IMR-90 (cell line): ENCODE measurements at regions not wholly inside any gene's neighbourhood (a gene's known extent, or its start where the extent isn't known, plus 50 kb on each side); places are given as distances from the start of the nearest gene placed in this dataset.

ENCODE experiments used
- ATAC-seq: fragments of 200-7000 bp; cut with Tn5 transposase; 2 replicates; pipeline ENCODE4 v1.9.1; 2020; ENCODE audit warnings: low read depth, mild to moderate bottlenecking, moderate library complexity
- BruUV-seq: library from RNA; stranded (reverse); fragments of 400-500 nt; replicated peaks from 2 replicates; lab custom pipeline; 2021; lab: Mats Ljungman, UMichigan
- CTCF ChIA-PET: fragments of 300-600 bp; formaldehyde crosslinking; extraction: SDS; loops from one replicate; lab custom pipeline; 2021; ENCODE audit warnings: antibody characterized with exemption; lab: Yijun Ruan, JAX
- POLR2A ChIA-PET: fragments of 300-600 bp; sonication (Branson Sonifier 250); formaldehyde crosslinking; loops from one replicate; lab custom pipeline; 2022; ENCODE audit warnings: antibody characterized with exemption; ENCODE audit not compliant: unreplicated experiment; lab: Charles Lee
- DNase-seq: peaks from one replicate; pipeline ENCODE4 v3.0.0; 2013
- H2AFZ ChIP-seq: replicated peaks from 2 replicates; pipeline ENCODE3; 2013; ENCODE audit warnings: low read length, mild to moderate bottlenecking; ENCODE audit not compliant: poor library complexity
- H2AK5ac ChIP-seq: 2 replicates; pipeline ENCODE4 v1.6.1; 2013; ENCODE audit warnings: low read depth, low read length, inconsistent platforms
- H2AK9ac ChIP-seq: replicated peaks from 2 replicates; pipeline ENCODE3; 2013; ENCODE audit warnings: mild to moderate bottlenecking, low read depth, low read length, moderate library complexity; ENCODE audit not compliant: poor library complexity
- H2BK120ac ChIP-seq: 2 replicates; pipeline ENCODE4 v1.6.1; 2013; ENCODE audit warnings: low read depth, low read length, inconsistent platforms
- H2BK15ac ChIP-seq: 3 replicates; pipeline ENCODE4 v1.6.1; 2013; ENCODE audit warnings: low read depth, low read length, inconsistent platforms
- H2BK20ac ChIP-seq: 2 replicates; pipeline ENCODE4 v1.6.1; 2013; ENCODE audit warnings: low read depth, mild to moderate bottlenecking, inconsistent platforms, low read length, moderate library complexity
- H2BK5ac ChIP-seq: 2 replicates; pipeline ENCODE4 v1.6.1; 2013; ENCODE audit warnings: mild to moderate bottlenecking, low read depth, low read length, inconsistent platforms; ENCODE audit not compliant: poor library complexity, severe bottlenecking
- H3K14ac ChIP-seq: replicated peaks from 2 replicates; pipeline ENCODE4 v1.6.1; 2013; ENCODE audit warnings: low read depth, low read length, inconsistent platforms
- H3K18ac ChIP-seq: 2 replicates; pipeline ENCODE4 v1.6.1; 2013; ENCODE audit warnings: low read depth, low read length, control low read depth
- H3K23ac ChIP-seq: 2 replicates; pipeline ENCODE4 v1.6.1; 2013; ENCODE audit warnings: low read depth, low read length, inconsistent platforms
- H3K27ac ChIP-seq: 2 replicates; pipeline ENCODE4 v1.5.1; 2013; ENCODE audit warnings: mild to moderate bottlenecking, control low read depth, low read length; ENCODE audit not compliant: insufficient read depth
- H3K27me3 ChIP-seq: 2 replicates; pipeline ENCODE4 v1.6.1; 2013; ENCODE audit warnings: low read length; ENCODE audit not compliant: control insufficient read depth, insufficient read depth
- H3K36me3 ChIP-seq: 2 replicates; pipeline ENCODE4 v1.6.1; 2013; ENCODE audit warnings: low read length, mixed read lengths; ENCODE audit not compliant: control insufficient read depth, insufficient read depth
- H3K4ac ChIP-seq: 2 replicates; pipeline ENCODE4 v1.6.1; 2013; ENCODE audit warnings: low read depth, low read length, inconsistent platforms
- H3K4me1 ChIP-seq: 2 replicates; pipeline ENCODE4 v1.6.1; 2013; ENCODE audit warnings: low read length, mixed read lengths; ENCODE audit not compliant: control insufficient read depth, insufficient read depth
- H3K4me2 ChIP-seq: 2 replicates; pipeline ENCODE4 v1.6.1; 2013; ENCODE audit warnings: low read depth, mild to moderate bottlenecking, control low read depth, low read length, moderate library complexity
- H3K4me3 ChIP-seq: 2 replicates; pipeline ENCODE4 v1.5.1; 2013; ENCODE audit warnings: low read depth, mild to moderate bottlenecking, control low read depth, low read length, moderate library complexity; ENCODE audit not compliant: insufficient read depth
- H3K56ac ChIP-seq: 2 replicates; pipeline ENCODE4 v1.6.1; 2013; ENCODE audit warnings: low read length, inconsistent platforms; ENCODE audit not compliant: insufficient read depth; ENCODE audit errors: extremely low read depth
- H3K79me1 ChIP-seq, 2 experiments: 2 replicates each; pipeline ENCODE4 v1.6.1; 2013; ENCODE audit warnings: low read length in 2 of 2, inconsistent platforms in 1 of 2, low read depth in 1 of 2
- H3K9ac ChIP-seq: 2 replicates; pipeline ENCODE4 v1.6.1; 2013; ENCODE audit warnings: low read depth, low read length, control low read depth
- H3K9me1 ChIP-seq: 2 replicates; pipeline ENCODE4 v1.6.1; 2013; ENCODE audit warnings: low read length, inconsistent platforms; ENCODE audit not compliant: insufficient read depth
- H3K9me3 ChIP-seq: 2 replicates; pipeline ENCODE4 v1.6.1; 2013; ENCODE audit warnings: low read length; ENCODE audit not compliant: control insufficient read depth, insufficient read depth
- H4K20me1 ChIP-seq: 2 replicates; pipeline ENCODE4 v1.6.1; 2013; ENCODE audit warnings: low read length, inconsistent platforms; ENCODE audit not compliant: insufficient read depth
- H4K5ac ChIP-seq: 2 replicates; pipeline ENCODE4 v1.6.1; 2013; ENCODE audit warnings: mild to moderate bottlenecking, low read depth, low read length, control low read depth
- H4K8ac ChIP-seq, 2 experiments: 2 replicates each; pipeline ENCODE4 v1.6.1; 2013; ENCODE audit warnings: low read depth in 2 of 2, low read length in 2 of 2, control low read depth in 1 of 2, inconsistent platforms in 1 of 2
- H4K91ac ChIP-seq: 2 replicates; pipeline ENCODE4 v1.6.1; 2013; ENCODE audit warnings: low read depth, low read length, inconsistent platforms; ENCODE audit not compliant: insufficient read depth
- CEBPB ChIP-seq: IDR thresholded peaks from 2 replicates; pipeline ENCODE4 v1.6.1; 2012; ENCODE audit warnings: low read depth, low read length, improper control_type of control experiment
- CTCF ChIP-seq: conservative IDR thresholded peaks from 2 replicates; pipeline ENCODE4 v1.5.1; 2012; ENCODE audit warnings: mild to moderate bottlenecking, low read depth, low read length, improper control_type of control experiment
- ELK1 ChIP-seq: fragments of 150-350 bp; IDR thresholded peaks from 2 replicates; pipeline ENCODE4 v1.6.1; 2016; ENCODE audit warnings: low read depth, mild to moderate bottlenecking, low read length, moderate library complexity, borderline replicate concordance
- MAFK ChIP-seq: IDR thresholded peaks from 2 replicates; pipeline ENCODE4 v1.6.1; 2012; ENCODE audit warnings: low read depth, low read length, improper control_type of control experiment
- MAZ ChIP-seq: IDR thresholded peaks from 2 replicates; pipeline ENCODE4 v1.6.1; 2012; ENCODE audit warnings: low read depth, mild to moderate bottlenecking, low read length, improper control_type of control experiment, moderate library complexity, borderline replicate concordance
- NFE2L2 ChIP-seq: fragments of 150-350 bp; IDR thresholded peaks from 2 replicates; pipeline ENCODE4 v1.6.1; 2016; ENCODE audit warnings: low read depth, mild to moderate bottlenecking, low read length
- RAD21 ChIP-seq: IDR thresholded peaks from 2 replicates; pipeline ENCODE4 v1.6.1; 2012; ENCODE audit warnings: low read length, improper control_type of control experiment
- RCOR1 ChIP-seq: IDR thresholded peaks from 2 replicates; pipeline ENCODE4 v1.6.1; 2012; ENCODE audit warnings: mild to moderate bottlenecking, low read length, improper control_type of control experiment; ENCODE audit not compliant: insufficient replicate concordance
- WGBS, 2 experiments: methylation state at CpG; one replicate each; pipeline versions ENCODE4 v1.1.5 to v1.1.7; 2013; ENCODE audit warnings: missing lambda C conversion rate in 2 of 2; ENCODE audit not compliant: insufficient read length in 1 of 2; ENCODE audit errors: extremely low coverage in 2 of 2; 5-methylcytosine and 5-hydroxymethylcytosine counted together
- dilution Hi-C: fragments of 300-500 bp; cut with HindIII; formaldehyde crosslinking; loops from one replicate; pipeline ENCODE4 v1.14.3; 2018; ENCODE audit warnings: low sequenced_read_pairs; ENCODE audit not compliant: unreplicated experiment
- in situ Hi-C: fragments of 300-500 bp; cut with MboI; formaldehyde crosslinking; loops from 3 replicates; pipeline ENCODE4 v1.14.3; 2019; ENCODE audit warnings: low sequenced_read_pairs, inconsistent platforms, mixed read lengths
- intact Hi-C: fragments of 100-400 bp; cut with micrococcal nuclease; formaldehyde crosslinking; loops from 2 replicates; pipeline ENCODE4 v1.10.0; 2022
- TF ChIP-seq, protein P1 (sequence below): fragments of 150-350 bp; IDR thresholded peaks from 2 replicates; pipeline ENCODE4 v1.6.1; 2017; ENCODE audit warnings: mild to moderate bottlenecking, antibody characterized with exemption, low read length, low read depth

- no peak overlapping the region for H2BK20ac ChIP-seq
- intact Hi-C loops (no loop called here), in situ Hi-C loops (no loop called here), dilution Hi-C loops (no loop called here)
- no peak overlapping the region for H2AK5ac ChIP-seq
- H3K27me3 ChIP-seq, result no peaks in the 10 kb centered on the region
- H3K14ac ChIP-seq, result no peak overlapping the region
- DNase-seq (no peak), ATAC-seq (no peak)
- no peak overlapping the region for H2BK15ac ChIP-seq
- peaks cover 7% of the 10 kb centered on the region for H3K9me3 ChIP-seq
- H2BK120ac ChIP-seq, result no peak overlapping the region
- H3K79me1 ChIP-seq, result no peaks in the 10 kb centered on the region
- no peaks in the 10 kb centered on the region for H4K20me1 ChIP-seq
- H3K9me1 ChIP-seq, result no peaks in the 10 kb centered on the region; the same call in 1 of the 2 replicates
- POLR2A ChIA-PET, result no interaction called here
- H3K4ac ChIP-seq, result no peak overlapping the region
- H4K8ac ChIP-seq, result no peak overlapping the region
- H3K27ac ChIP-seq, result no peak overlapping the region
- no peak overlapping the region for H3K4me2 ChIP-seq
- no peak overlapping the region for H2BK5ac ChIP-seq
- no peak overlapping the region for H3K56ac ChIP-seq
- 100% methylated on average over 2 of the region's 4 CpGs; no CpG with 5 or more reads in 1 of the 2 experiments for WGBS, 2 experiments
- H2AFZ ChIP-seq, result no peak overlapping the region
- H4K5ac ChIP-seq, result no peak overlapping the region
- no peak overlapping the region for H3K4me3 ChIP-seq
- no peak overlapping the region for H4K91ac ChIP-seq
- CTCF ChIA-PET, result no interaction called here
- H3K23ac ChIP-seq, result no peak overlapping the region
- TF ChIP-seq CTCF (no peak), MAFK (no peak), NFE2L2 (no peak), RAD21 (no peak), ELK1 (no peak), RCOR1 (no peak), CEBPB (no peak), MAZ (no peak)
- TF ChIP-seq, protein P1, sequence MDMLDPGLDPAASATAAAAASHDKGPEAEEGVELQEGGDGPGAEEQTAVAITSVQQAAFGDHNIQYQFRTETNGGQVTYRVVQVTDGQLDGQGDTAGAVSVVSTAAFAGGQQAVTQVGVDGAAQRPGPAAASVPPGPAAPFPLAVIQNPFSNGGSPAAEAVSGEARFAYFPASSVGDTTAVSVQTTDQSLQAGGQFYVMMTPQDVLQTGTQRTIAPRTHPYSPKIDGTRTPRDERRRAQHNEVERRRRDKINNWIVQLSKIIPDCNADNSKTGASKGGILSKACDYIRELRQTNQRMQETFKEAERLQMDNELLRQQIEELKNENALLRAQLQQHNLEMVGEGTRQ, result no peak
- no TSS peak for BruUV-seq
- H3K9ac ChIP-seq, result no peak overlapping the region
- H3K18ac ChIP-seq, result no peak overlapping the region
- no peaks in the 10 kb centered on the region for H3K36me3 ChIP-seq
- peaks cover 12% of the 10 kb centered on the region for H3K4me1 ChIP-seq
- H2AK9ac ChIP-seq, result no peak overlapping the region
Observed at GRCh38 chr6:43946641-43947363, 176.8 kb downstream of the VEGFA start.
